GM06990 (cell line): ENCODE measurements at regions not wholly inside any gene's neighbourhood (a gene's known extent, or its start where the extent isn't known, plus 50 kb on each side); places are given as distances from the start of the nearest gene placed in this dataset.

ENCODE experiments used
- DNase-seq: peaks from one replicate; pipeline ENCODE4 v3.0.0-alpha.2; 2011; ENCODE audit not compliant: insufficient read length; ENCODE audit errors: extremely low read depth
- H3K27me3 ChIP-seq: replicated peaks from 2 replicates; pipeline ENCODE4 v1.6.0; 2011; ENCODE audit warnings: low read length; ENCODE audit not compliant: control insufficient read depth, insufficient read depth
- H3K36me3 ChIP-seq: 2 replicates; pipeline ENCODE4 v1.5.1; 2011; ENCODE audit warnings: low read length; ENCODE audit not compliant: control insufficient read depth, insufficient read depth
- H3K4me3 ChIP-seq: replicated peaks from 2 replicates; pipeline ENCODE4 v1.5.1; 2011; ENCODE audit warnings: low read depth, mild to moderate bottlenecking, control low read depth, low read length
- CTCF ChIP-seq: IDR thresholded peaks from 2 replicates; pipeline ENCODE4 v1.5.1; 2011; ENCODE audit warnings: low read length, control low read depth, mild to moderate bottlenecking, inconsistent platforms; ENCODE audit not compliant: insufficient read depth, poor library complexity, severe bottlenecking

DNA sequence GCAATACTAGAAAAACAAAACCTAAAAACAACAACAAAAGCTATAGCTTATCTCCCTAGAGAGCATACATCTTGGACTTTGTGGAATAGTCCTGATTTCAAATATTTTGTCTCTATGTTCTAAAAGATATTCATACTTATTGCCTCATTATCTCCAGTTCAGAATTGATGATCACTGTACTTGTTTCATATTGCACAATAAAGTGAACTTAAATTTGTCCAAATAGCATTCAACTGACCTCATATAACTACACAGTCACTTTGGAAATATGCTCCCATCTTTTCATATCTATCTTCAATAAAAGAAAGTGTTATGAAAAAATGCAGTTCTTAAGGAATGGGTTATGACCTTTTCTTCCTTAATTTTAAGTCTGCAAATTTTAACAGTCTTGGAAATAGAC is 228.6 kb upstream of the CMC1 start:
- TF ChIP-seq CTCF, result no peak
- H3K36me3 ChIP-seq, result no peaks in the 10 kb centered on the region
- no peak overlapping the region for H3K4me3 ChIP-seq
- no peak for DNase-seq
- H3K27me3 ChIP-seq, result no peaks in the 10 kb centered on the region

GRCh38 chr3:28013864-28014473 is 227.4 kb upstream of the CMC1 start:
- Histone ChIP-seq H3K36me3 (no peaks in the 10 kb centered on the region), H3K4me3 (no peak overlapping the region), H3K27me3 (no peaks in the 10 kb centered on the region)
- no peak for TF ChIP-seq CTCF
- DNase-seq, result peak; percentile 49

DNA sequence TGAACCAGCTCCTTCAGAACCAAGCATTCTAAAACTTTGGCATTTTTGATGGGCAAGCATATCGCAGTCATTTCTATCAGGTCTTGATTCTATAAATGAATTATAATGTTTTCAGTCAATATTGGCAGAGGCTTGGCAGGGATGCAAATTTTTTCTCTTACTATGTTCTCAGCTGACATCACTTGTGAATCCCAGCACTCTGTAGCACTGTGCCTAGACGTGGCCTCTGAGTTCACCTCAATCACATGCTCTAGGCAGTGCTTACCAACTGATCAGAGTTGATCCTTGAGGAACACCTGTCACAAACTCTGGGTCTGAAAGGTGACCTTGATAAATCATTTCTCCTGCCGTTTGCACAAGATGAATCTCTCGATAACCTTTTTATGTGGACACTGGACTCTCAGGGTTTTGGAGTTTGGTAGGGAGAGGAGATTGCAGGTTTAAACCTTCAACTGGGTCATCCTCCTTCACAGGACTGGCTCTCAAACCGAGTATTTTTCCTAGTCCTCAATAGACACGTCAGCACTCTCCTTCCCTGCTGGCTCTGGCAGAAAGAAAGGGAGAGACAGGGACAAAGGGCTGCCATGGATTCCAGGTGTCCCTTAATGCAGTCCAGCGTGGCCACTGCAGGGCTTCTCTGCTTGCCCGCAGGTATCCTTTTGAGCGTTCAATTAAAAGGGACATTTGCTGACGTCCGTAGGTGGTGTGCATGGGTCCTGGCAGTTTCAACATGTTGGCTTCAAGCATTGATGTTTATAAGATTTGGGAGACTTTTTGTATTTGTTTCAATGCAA is 222.3 kb upstream of the CMC1 start:
- Histone ChIP-seq H3K27me3 (no peaks in the 10 kb centered on the region), H3K36me3 (no peaks in the 10 kb centered on the region), H3K4me3 (no peak overlapping the region)
- DNase-seq, result no peak
- TF ChIP-seq CTCF, result no peak

GRCh38 chr3:28019740-28020139 is 221.7 kb upstream of the CMC1 start:
- DNase-seq, result no peak
- Histone ChIP-seq H3K4me3 (no peak overlapping the region), H3K36me3 (no peaks in the 10 kb centered on the region), H3K27me3 (no peaks in the 10 kb centered on the region)
- TF ChIP-seq CTCF, result no peak

DNA sequence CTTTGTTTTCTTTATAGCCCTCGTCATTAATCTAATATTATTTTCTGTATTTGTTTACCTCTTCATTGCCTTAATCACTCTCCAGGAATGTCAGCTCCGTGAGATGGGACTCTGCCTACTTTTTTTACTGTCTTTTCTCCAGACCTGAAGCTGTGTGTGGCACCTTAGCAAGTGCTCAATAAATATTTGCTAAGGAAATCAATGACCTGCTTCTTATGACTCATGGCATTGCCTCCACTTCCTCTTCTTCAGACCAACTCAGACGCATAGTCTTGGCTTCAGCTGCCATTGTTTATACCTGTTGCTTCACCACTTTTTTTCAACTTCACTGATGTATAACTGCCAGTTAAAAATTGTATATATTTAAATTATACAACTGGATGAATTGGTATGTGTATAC is 218.5 kb upstream of the CMC1 start:
- no peak overlapping the region for H3K4me3 ChIP-seq
- no peaks in the 10 kb centered on the region for H3K36me3 ChIP-seq
- no peak for DNase-seq
- no peaks in the 10 kb centered on the region for H3K27me3 ChIP-seq
- TF ChIP-seq CTCF, result no peak
